ENCODE measurements at regions not wholly inside any gene's neighbourhood (a gene's known extent, or its start where the extent isn't known, plus 50 kb on each side); places are given as distances from the start of the nearest gene placed in this dataset.

DNA sequence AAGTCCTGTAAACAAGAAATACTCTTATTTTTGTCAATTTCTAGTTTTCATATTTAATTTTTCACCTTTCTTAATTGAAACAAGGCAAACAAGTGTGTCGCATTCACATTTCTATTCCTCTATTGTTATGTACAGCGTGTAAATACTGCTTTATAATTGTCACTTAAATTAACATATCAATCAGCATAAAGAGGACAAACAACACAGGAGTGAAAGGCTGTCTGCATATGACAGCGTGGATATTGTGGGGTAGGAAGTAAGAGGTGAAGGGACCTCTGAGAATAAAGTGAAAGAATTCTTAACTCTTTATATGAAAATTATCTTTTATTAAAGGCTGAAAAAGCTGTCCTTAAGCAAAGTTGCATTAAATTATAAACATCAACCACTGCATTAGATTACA, 797.9 kb upstream of the COBL start:
- TF ChIP-seq, protein P1, sequence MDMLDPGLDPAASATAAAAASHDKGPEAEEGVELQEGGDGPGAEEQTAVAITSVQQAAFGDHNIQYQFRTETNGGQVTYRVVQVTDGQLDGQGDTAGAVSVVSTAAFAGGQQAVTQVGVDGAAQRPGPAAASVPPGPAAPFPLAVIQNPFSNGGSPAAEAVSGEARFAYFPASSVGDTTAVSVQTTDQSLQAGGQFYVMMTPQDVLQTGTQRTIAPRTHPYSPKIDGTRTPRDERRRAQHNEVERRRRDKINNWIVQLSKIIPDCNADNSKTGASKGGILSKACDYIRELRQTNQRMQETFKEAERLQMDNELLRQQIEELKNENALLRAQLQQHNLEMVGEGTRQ (IDR thresholded peaks at IDR 0.05; ENCODE audit: low read depth, low read length), result no peak
- TF ChIP-seq, protein P2, sequence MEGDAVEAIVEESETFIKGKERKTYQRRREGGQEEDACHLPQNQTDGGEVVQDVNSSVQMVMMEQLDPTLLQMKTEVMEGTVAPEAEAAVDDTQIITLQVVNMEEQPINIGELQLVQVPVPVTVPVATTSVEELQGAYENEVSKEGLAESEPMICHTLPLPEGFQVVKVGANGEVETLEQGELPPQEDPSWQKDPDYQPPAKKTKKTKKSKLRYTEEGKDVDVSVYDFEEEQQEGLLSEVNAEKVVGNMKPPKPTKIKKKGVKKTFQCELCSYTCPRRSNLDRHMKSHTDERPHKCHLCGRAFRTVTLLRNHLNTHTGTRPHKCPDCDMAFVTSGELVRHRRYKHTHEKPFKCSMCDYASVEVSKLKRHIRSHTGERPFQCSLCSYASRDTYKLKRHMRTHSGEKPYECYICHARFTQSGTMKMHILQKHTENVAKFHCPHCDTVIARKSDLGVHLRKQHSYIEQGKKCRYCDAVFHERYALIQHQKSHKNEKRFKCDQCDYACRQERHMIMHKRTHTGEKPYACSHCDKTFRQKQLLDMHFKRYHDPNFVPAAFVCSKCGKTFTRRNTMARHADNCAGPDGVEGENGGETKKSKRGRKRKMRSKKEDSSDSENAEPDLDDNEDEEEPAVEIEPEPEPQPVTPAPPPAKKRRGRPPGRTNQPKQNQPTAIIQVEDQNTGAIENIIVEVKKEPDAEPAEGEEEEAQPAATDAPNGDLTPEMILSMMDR (conservative IDR thresholded peaks at IDR 0.05; ENCODE audit: low read depth, low read length), result no peak
